ENCODE measurements at regions not wholly inside any gene's neighbourhood (a gene's known extent, or its start where the extent isn't known, plus 50 kb on each side); places are given as distances from the start of the nearest gene placed in this dataset.
"Not testable (repeated sequence)": the region's sequence is repeated elsewhere in the genome, so short reads cannot be mapped to it uniquely, and the experiment has no call there.

- Mint-ChIP-seq H3K36me3 (peaks cover 2% of the 10 kb centered on the region), H3K27ac (no peak overlapping the region), H3K4me1 (no peaks in the 10 kb centered on the region), H3K9me3 (no peaks in the 10 kb centered on the region), H3K4me3 (no peak overlapping the region), H3K27me3 (peaks cover 16% of the 10 kb centered on the region)
- CTCF ChIA-PET = no interaction called here
- DNase-seq = no peak
Observed at GRCh38 chr14:52148371-52148770, 79.5 kb upstream of the NID2 start.

GRCh38 chr14:52146504-52146903 is 77.6 kb upstream of the NID2 start:
- H3K9me3 Mint-ChIP-seq = no peaks in the 10 kb centered on the region
- CTCF ChIA-PET = interaction anchor here (0.8 kb wide), 1 partner anchor 126 kb away, joined by 3 read pairs; no protein-coding TSS in a partner anchor
- H3K27ac Mint-ChIP-seq = no peak overlapping the region
- peaks cover 21% of the 10 kb centered on the region for H3K27me3 Mint-ChIP-seq
- H3K4me3 Mint-ChIP-seq = no peak overlapping the region
- H3K36me3 Mint-ChIP-seq = no peaks in the 10 kb centered on the region
- H3K4me1 Mint-ChIP-seq = no peaks in the 10 kb centered on the region
- no peak for DNase-seq

DNA sequence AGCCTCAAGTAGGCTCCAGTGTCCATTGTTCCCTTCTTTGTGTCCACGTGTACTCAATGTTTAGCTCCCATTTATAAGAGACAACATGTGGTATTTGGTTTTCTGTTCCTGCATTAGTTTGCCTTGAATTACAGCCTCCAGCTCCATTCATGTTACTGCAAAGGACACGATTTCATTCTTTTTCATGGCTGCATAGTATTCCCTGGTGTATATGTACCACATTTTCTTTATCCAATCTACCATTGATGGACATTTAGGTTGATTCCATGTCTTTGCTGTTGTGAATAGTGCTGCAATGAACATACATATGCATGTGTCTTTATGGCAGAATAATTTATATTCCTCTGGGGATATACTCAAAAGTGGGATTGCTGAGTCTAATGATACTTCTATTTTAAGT is 75.2 kb upstream of the NID2 start:
- H3K27ac Mint-ChIP-seq, H3K4me3 Mint-ChIP-seq, CTCF ChIA-PET: not testable (repeated sequence)

DNA sequence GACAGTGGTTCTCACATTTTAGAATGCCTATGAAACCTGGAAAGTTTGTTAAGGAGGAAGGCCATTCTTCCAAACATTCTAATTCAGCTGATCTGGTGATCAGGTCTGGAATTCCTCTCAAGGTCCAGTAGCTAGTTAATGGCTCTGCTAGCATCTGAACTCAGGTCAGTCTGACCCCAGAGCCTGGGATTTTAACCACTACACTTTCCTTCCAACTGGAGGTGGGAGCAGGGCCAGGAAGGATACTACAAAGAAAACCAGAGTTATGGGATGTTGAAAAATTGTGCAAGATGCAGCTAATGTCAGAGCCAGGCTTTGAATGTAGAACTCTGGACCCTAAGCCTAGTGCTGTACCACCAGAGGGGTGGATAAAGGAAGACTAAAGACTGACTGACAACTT is 73.6 kb upstream of the NID2 start:
- H3K4me1 Mint-ChIP-seq = no peaks in the 10 kb centered on the region
- no peak overlapping the region for H3K4me3 Mint-ChIP-seq
- no peaks in the 10 kb centered on the region for H3K36me3 Mint-ChIP-seq
- H3K27ac Mint-ChIP-seq = no peak overlapping the region
- H3K9me3 Mint-ChIP-seq = peaks cover 1% of the 10 kb centered on the region
- no peak for DNase-seq
- CTCF ChIA-PET = interaction anchor here (1.3 kb wide), 1 partner anchor 18 kb away, joined by 3 read pairs; no protein-coding TSS in a partner anchor
- peaks cover 6% of the 10 kb centered on the region for H3K27me3 Mint-ChIP-seq

More for the DNA sequence above, 75.2 kb upstream of the NID2 start:
- H3K27me3 Mint-ChIP-seq = peaks cover 12% of the 10 kb centered on the region
- not testable (repeated sequence) for DNase-seq, H3K4me1 Mint-ChIP-seq, H3K36me3 Mint-ChIP-seq, H3K9me3 Mint-ChIP-seq

DNA sequence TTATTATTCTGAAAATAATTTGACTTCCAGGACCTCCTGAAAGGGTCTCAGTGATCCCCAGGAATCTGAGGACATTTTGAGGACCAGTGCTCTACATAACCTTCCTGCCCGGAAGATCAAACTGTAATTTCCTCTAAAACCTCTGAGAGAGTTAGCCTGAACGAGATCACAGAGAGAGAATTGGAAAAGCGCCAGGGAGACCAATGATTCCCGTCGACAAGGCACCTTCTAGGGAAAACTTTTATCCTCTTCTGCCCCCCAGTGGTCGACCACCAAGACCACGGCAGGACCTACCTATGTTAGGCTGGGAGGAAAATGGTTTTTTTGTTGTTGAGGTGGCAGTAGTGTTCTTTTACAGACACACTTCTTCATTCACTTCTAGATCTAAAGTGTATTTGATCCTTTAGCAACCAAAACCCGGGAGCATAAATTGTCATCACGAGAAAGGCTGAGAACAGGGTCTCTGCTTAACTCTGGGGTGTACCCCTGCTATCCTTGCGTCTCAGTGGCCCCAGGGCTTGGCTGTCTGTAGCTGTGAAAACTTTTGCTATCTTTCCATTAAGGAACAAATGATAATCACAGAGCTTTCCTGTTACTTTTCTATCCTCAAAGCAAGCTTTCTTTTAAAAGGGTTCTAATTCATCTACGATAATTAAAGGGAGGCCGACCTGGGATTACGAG is 62.9 kb upstream of the NID2 start:
- Mint-ChIP-seq H3K4me1 (no peaks in the 10 kb centered on the region), H3K4me3 (no peak overlapping the region), H3K27ac (no peak overlapping the region), H3K27me3 (peaks cover 37% of the 10 kb centered on the region), H3K9me3 (peaks cover 3% of the 10 kb centered on the region), H3K36me3 (no peaks in the 10 kb centered on the region)
- DNase-seq = peak; percentile 56
- CTCF ChIA-PET = interaction anchor here (1.1 kb wide), 1 partner anchor 23 kb away, joined by 4 read pairs; no protein-coding TSS in a partner anchor

DNA sequence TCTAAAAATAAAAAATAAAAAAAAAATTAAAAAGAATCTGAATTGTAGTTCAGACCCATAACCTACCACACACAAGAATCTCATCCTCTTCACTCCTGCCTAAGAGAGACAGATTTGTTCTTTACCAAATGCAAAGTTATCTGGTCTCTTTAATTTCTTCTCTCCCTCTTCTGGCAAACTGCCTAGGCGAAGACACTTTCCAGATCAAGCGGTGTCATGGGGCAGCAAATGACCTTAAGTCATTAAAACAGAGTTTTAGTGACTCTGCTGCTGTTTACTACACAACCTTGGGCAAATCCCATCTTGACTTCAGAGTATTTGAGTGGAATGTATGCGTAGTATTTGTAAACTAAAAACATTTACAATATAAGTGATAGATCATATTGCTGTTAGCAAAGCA is 60.9 kb upstream of the NID2 start:
- Mint-ChIP-seq H3K4me1 (peaks cover 12% of the 10 kb centered on the region), H3K9me3 (no peaks in the 10 kb centered on the region), H3K36me3 (no peaks in the 10 kb centered on the region), H3K27me3 (peaks cover 37% of the 10 kb centered on the region), H3K4me3 (no peak overlapping the region), H3K27ac (no peak overlapping the region)
- DNase-seq = no peak
- CTCF ChIA-PET = no interaction called here

GRCh38 chr14:52125885-52126284 is 57.0 kb upstream of the NID2 start:
- CTCF ChIA-PET = no interaction called here
- Mint-ChIP-seq H3K36me3 (no peaks in the 10 kb centered on the region), H3K27me3 (peaks cover 32% of the 10 kb centered on the region), H3K27ac (no peak overlapping the region), H3K4me1 (peaks cover 12% of the 10 kb centered on the region), H3K9me3 (no peaks in the 10 kb centered on the region), H3K4me3 (no peak overlapping the region)
- no peak for DNase-seq

GRCh38 chr14:52124791-52125684 is 56.2 kb upstream of the NID2 start:
- H3K27ac Mint-ChIP-seq = no peak overlapping the region
- no peak for DNase-seq
- CTCF ChIA-PET = interaction anchor here (1.0 to 1.1 kb wide), 2 partner anchors 17 to 158 kb away, joined by 3 read pairs; no protein-coding TSS in a partner anchor

DNA sequence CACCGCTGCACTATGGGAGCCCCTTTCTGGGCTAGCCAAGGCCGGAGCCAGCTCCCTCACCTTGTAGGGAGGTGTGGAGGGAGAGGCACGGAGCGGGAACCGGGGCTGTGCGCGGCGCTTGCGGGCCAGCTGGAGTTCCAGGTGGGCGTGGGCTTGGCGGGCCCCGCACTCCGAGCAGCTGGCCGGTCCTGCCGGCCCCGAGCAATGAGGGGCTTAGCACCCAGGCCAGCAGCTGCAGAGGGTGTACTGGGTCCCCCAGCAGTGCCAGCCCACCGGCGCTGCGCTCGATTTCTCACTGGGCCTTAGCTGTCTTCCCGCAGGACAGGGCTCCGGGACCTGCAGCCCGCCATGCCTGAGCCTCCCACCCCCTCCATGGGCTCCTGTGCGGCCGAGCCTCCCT is 53.3 kb upstream of the NID2 start:
- H3K4me3 Mint-ChIP-seq = not testable (repeated sequence)

More at GRCh38 chr14:52124791-52125684, 56.2 kb upstream of the NID2 start:
- H3K4me3 Mint-ChIP-seq = no peak overlapping the region
- H3K36me3 Mint-ChIP-seq = no peaks in the 10 kb centered on the region
- H3K9me3 Mint-ChIP-seq = no peaks in the 10 kb centered on the region
- H3K27me3 Mint-ChIP-seq = peaks cover 32% of the 10 kb centered on the region
- H3K4me1 Mint-ChIP-seq = peaks cover 12% of the 10 kb centered on the region

GRCh38 chr14:52121441-52121840 is 52.6 kb upstream of the NID2 start:
- Mint-ChIP-seq H3K27me3 (peaks cover 26% of the 10 kb centered on the region), H3K4me1 (peaks cover 12% of the 10 kb centered on the region), H3K27ac (no peak overlapping the region), H3K4me3 (no peak overlapping the region), H3K9me3 (no peaks in the 10 kb centered on the region), H3K36me3 (no peaks in the 10 kb centered on the region)
- DNase-seq = no peak
- CTCF ChIA-PET = no interaction called here

More for the DNA sequence above, 53.3 kb upstream of the NID2 start:
- H3K27me3 Mint-ChIP-seq = peaks cover 27% of the 10 kb centered on the region
- H3K9me3 Mint-ChIP-seq, CTCF ChIA-PET, H3K27ac Mint-ChIP-seq, H3K36me3 Mint-ChIP-seq, DNase-seq: not testable (repeated sequence)
- H3K4me1 Mint-ChIP-seq = peaks cover 12% of the 10 kb centered on the region

- DNase-seq = no peak
- H3K4me3 Mint-ChIP-seq = no peak overlapping the region
- no peaks in the 10 kb centered on the region for H3K4me1 Mint-ChIP-seq
- H3K9me3 Mint-ChIP-seq = no peaks in the 10 kb centered on the region
- CTCF ChIA-PET = no interaction called here
- no peaks in the 10 kb centered on the region for H3K36me3 Mint-ChIP-seq
- peaks cover 33% of the 10 kb centered on the region for H3K27me3 Mint-ChIP-seq
- H3K27ac Mint-ChIP-seq = no peak overlapping the region
Observed at GRCh38 chr14:52119030-52119429, 50.2 kb upstream of the NID2 start.
